Sigmoid colon (tissue), 4 donors: ENCODE measurements at regions not wholly inside any gene's neighbourhood (a gene's known extent, or its start where the extent isn't known, plus 50 kb on each side); places are given as distances from the start of the nearest gene placed in this dataset.

Source experiments
- CTCF ChIP-seq, 4 experiments: fragments of 450-650 bp in 3 of 4; fragments of 200-600 bp in 1 of 4; IDR thresholded peaks; one replicate each; pipeline ENCODE4 v1.5.1; 2016 to 2019; ENCODE audit warnings: antibody characterized with exemption in 4 of 4, mild to moderate bottlenecking in 3 of 4, moderate library complexity in 2 of 4
- EP300 ChIP-seq, 4 donors: sonication (generic); formaldehyde crosslinking; IDR thresholded peaks; one replicate each; pipeline ENCODE4 v1.6.1; 2017; ENCODE audit warnings: antibody characterized with exemption in 4 of 4
- POLR2A ChIP-seq, 2 donors: fragments of 450-650 bp; IDR thresholded peaks; one replicate each; pipeline ENCODE4 v1.6.1; 2016; ENCODE audit warnings: antibody characterized with exemption in 2 of 2, mild to moderate bottlenecking in 2 of 2, moderate library complexity in 2 of 2
- POLR2AphosphoS5 ChIP-seq, 4 donors: sonication (generic); formaldehyde crosslinking; IDR thresholded peaks; one replicate each; pipeline ENCODE4 v1.6.1; 2017; ENCODE audit warnings: antibody characterized with exemption in 4 of 4

DNA sequence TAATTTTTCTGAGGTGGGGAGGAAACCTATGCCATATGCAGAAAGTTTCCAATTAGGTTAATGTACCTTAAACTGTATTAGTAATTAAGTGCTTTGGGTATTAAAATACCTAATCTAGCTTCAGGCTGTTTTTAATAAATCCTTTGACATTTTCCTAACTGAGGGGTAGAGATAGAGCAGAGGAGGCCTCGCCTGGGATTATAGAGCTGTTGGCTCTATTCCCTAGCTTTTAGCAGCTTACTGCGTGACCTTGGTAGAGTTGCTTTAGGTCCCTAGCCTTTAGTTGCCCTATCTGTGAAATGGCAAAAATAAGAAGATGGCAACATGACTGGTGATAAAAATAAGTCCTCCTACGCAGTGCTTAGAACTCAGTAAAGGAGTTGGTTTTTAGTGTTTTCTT, 621.0 kb downstream of the LMO4 start:
- no peak for TF ChIP-seq CTCF (IDR thresholded peaks at IDR 0.05)
- TF ChIP-seq POLR2A (IDR thresholded peaks at IDR 0.05): no peak
- no peak for TF ChIP-seq POLR2AphosphoS5 (IDR thresholded peaks at IDR 0.05)
- TF ChIP-seq EP300 (IDR thresholded peaks at IDR 0.05): no peak
